ENCODE measurements at regions not wholly inside any gene's neighbourhood (a gene's known extent, or its start where the extent isn't known, plus 50 kb on each side); places are given as distances from the start of the nearest gene placed in this dataset.

- Histone ChIP-seq H3K4me3 (no peak overlapping the region), H3K36me3 (no peaks in the 10 kb centered on the region), H3K9me3 (ENCODE audit: low read depth) (no peaks in the 10 kb centered on the region), H3K27me3 (no peaks in the 10 kb centered on the region), H3K27ac (no peak overlapping the region), H3K4me1 (ENCODE audit: low read depth) (no peaks in the 10 kb centered on the region)
- no peak for DNase-seq (ENCODE audit: low read depth in 1 of 2, low spot score in 1 of 2)
- no peak for TF ChIP-seq CTCF (IDR thresholded peaks at IDR 0.05; ENCODE audit: low read depth, low read length)
Observed at GRCh38 chr13:29977476-29978120, 127.2 kb upstream of the UBL3 start.

GRCh38 chr13:29976535-29976934, 126.1 kb upstream of the UBL3 start:
- Histone ChIP-seq H3K27me3 (no peaks in the 10 kb centered on the region), H3K4me1 (ENCODE audit: low read depth) (no peaks in the 10 kb centered on the region), H3K9me3 (ENCODE audit: low read depth) (no peaks in the 10 kb centered on the region), H3K4me3 (no peak overlapping the region), H3K27ac (no peak overlapping the region), H3K36me3 (no peaks in the 10 kb centered on the region)
- no peak for TF ChIP-seq CTCF (IDR thresholded peaks at IDR 0.05; ENCODE audit: low read depth, low read length)
- DNase-seq (ENCODE audit: low read depth in 1 of 2, low spot score in 1 of 2) = no peak

- H3K4me3 ChIP-seq = no peak overlapping the region
- no peak for DNase-seq (ENCODE audit: low read depth in 1 of 2, low spot score in 1 of 2)
- no peaks in the 10 kb centered on the region for H3K36me3 ChIP-seq
- H3K4me1 ChIP-seq (ENCODE audit: low read depth) = no peaks in the 10 kb centered on the region
- no peak overlapping the region for H3K27ac ChIP-seq
- H3K9me3 ChIP-seq (ENCODE audit: low read depth) = no peaks in the 10 kb centered on the region
- no peaks in the 10 kb centered on the region for H3K27me3 ChIP-seq
- no peak for TF ChIP-seq CTCF (IDR thresholded peaks at IDR 0.05; ENCODE audit: low read depth, low read length)
Observed at GRCh38 chr13:29975283-29975682, 124.9 kb upstream of the UBL3 start.

- Histone ChIP-seq H3K27ac (no peak overlapping the region), H3K9me3 (ENCODE audit: low read depth) (no peaks in the 10 kb centered on the region)
Observed at GRCh38 chr13:29969286-29969685, 118.9 kb upstream of the UBL3 start.

GRCh38 chr13:29964181-29964845, 113.9 kb upstream of the UBL3 start:
- H3K27me3 ChIP-seq = no peaks in the 10 kb centered on the region
- no peak overlapping the region for H3K27ac ChIP-seq
- H3K4me3 ChIP-seq = no peak overlapping the region
- no peak for DNase-seq (ENCODE audit: low read depth in 1 of 2, low spot score in 1 of 2)
- no peak for TF ChIP-seq CTCF (IDR thresholded peaks at IDR 0.05; ENCODE audit: low read depth, low read length)
- H3K36me3 ChIP-seq = no peaks in the 10 kb centered on the region
- H3K9me3 ChIP-seq (ENCODE audit: low read depth) = no peaks in the 10 kb centered on the region
- H3K4me1 ChIP-seq (ENCODE audit: low read depth) = no peaks in the 10 kb centered on the region

More at GRCh38 chr13:29969286-29969685, 118.9 kb upstream of the UBL3 start:
- Histone ChIP-seq H3K36me3 (no peaks in the 10 kb centered on the region), H3K4me3 (no peak overlapping the region), H3K27me3 (no peaks in the 10 kb centered on the region), H3K4me1 (ENCODE audit: low read depth) (no peaks in the 10 kb centered on the region)
- peak in 1 of 2 donors; percentile 91 for DNase-seq (ENCODE audit: low read depth in 1 of 2, low spot score in 1 of 2)
- no peak for TF ChIP-seq CTCF (IDR thresholded peaks at IDR 0.05; ENCODE audit: low read depth, low read length)

Measured in cardiac muscle cell (in vitro differentiated cells and primary cell).